GM10248 (cell line): ENCODE measurements at regions not wholly inside any gene's neighbourhood (a gene's known extent, or its start where the extent isn't known, plus 50 kb on each side); places are given as distances from the start of the nearest gene placed in this dataset.

Experiments used
- CTCF ChIA-PET: fragments of 300-600 bp; sonication (Branson Sonifier 250); formaldehyde crosslinking; extraction: SDS; loops from one replicate; lab custom pipeline; 2021; ENCODE audit warnings: antibody characterized with exemption; lab: Yijun Ruan, JAX
- POLR2A ChIA-PET: fragments of 350-650 bp; sonication (Branson Sonifier 250); formaldehyde crosslinking; extraction: SDS; loops from one replicate; lab custom pipeline; 2020; ENCODE audit warnings: antibody characterized with exemption; lab: Yijun Ruan, JAX
- DNase-seq: peaks from one replicate; pipeline ENCODE4 v3.0.0; 2012; ENCODE audit errors: extremely low spot score
- CTCF ChIP-seq: IDR thresholded peaks from 2 replicates; pipeline ENCODE4 v1.5.1; 2012; ENCODE audit warnings: mild to moderate bottlenecking, low read depth; ENCODE audit errors: extremely low read depth, missing control alignments, control extremely low read depth

GRCh38 chr13:78334059-78334458 is 269.3 kb downstream of the POU4F1 start:
- CTCF ChIA-PET: no interaction called here
- DNase-seq: no peak
- TF ChIP-seq CTCF: no peak
- POLR2A ChIA-PET: no interaction called here

GRCh38 chr13:78326633-78327032 is 276.7 kb downstream of the POU4F1 start:
- POLR2A ChIA-PET: no interaction called here
- CTCF ChIA-PET: interaction anchor here (0.7 to 1.4 kb wide), 4 partner anchors 13 to 38 kb away, joined by 3 read pairs; no protein-coding TSS in a partner anchor
- no peak for DNase-seq
- TF ChIP-seq CTCF: no peak

DNA sequence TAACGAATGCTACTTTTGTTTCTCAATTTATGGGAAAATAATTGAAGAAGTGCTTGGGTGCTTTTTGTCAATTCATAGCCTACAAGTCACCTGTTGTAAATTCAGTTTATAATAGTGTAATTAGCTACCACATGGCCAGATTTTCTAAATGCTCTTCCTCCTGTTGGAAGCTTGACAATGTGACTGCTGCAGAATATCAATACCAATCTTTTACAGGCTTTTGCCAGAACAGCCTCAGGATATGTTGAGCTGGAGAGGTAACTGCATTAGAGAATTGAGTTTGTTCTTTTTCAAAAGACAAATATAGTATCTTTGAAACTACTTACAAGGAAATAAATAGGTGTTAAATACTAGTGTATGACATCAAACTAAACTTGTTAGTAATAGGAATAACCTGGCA is 277.8 kb downstream of the POU4F1 start:
- CTCF ChIA-PET: interaction anchor here (1.1 to 1.4 kb wide), 3 partner anchors 14 to 27 kb away, joined by 3 to 5 read pairs (median 3); no protein-coding TSS in a partner anchor
- POLR2A ChIA-PET: no interaction called here
- no peak for DNase-seq
- no peak for TF ChIP-seq CTCF

- no peak for TF ChIP-seq CTCF
- ChIA-PET POLR2A (no interaction called here), CTCF (interaction anchor here (0.6 to 1.1 kb wide), 2 partner anchors 18 to 26 kb away, joined by 3 read pairs; no protein-coding TSS in a partner anchor)
- no peak for DNase-seq
Observed at GRCh38 chr13:78323848-78324247, 279.5 kb downstream of the POU4F1 start.

- ChIA-PET POLR2A (no interaction called here), CTCF (no interaction called here)
- TF ChIP-seq CTCF: no peak
- no peak for DNase-seq
Observed at GRCh38 chr13:78323040-78323439, 280.3 kb downstream of the POU4F1 start.

- DNase-seq: no peak
- no peak for TF ChIP-seq CTCF
- ChIA-PET CTCF (interaction anchor here (0.9 to 1.7 kb wide), 4 partner anchors 9 to 117 kb away, joined by 3 to 5 read pairs (median 3); no protein-coding TSS in a partner anchor), POLR2A (no interaction called here)
Observed at GRCh38 chr13:78319101-78319627, 284.2 kb downstream of the POU4F1 start.
